Astrocyte (in vitro differentiated cells and primary cell): ENCODE measurements at regions not wholly inside any gene's neighbourhood (a gene's known extent, or its start where the extent isn't known, plus 50 kb on each side); places are given as distances from the start of the nearest gene placed in this dataset.

Experiments used
- DNase-seq: peaks from one replicate; pipeline ENCODE4 v3.0.0-alpha.2; 2010; ENCODE audit warnings: low read depth
- FAIRE-seq: peaks from 2 replicates; lab custom pipeline; 2011; peaks lifted over from hg19 to GRCh38; lab: Jason Lieb, UNC
- H2AFZ ChIP-seq: 2 replicates; pipeline ENCODE4 v1.6.0; 2012; ENCODE audit warnings: low read depth, low read length, inconsistent platforms
- H3K27ac ChIP-seq: 2 replicates; pipeline ENCODE4 v1.5.1; 2011; ENCODE audit warnings: low read depth, low read length, inconsistent platforms
- H3K27me3 ChIP-seq: 2 replicates; pipeline ENCODE4 v1.6.0; 2011; ENCODE audit warnings: low read length, inconsistent platforms; ENCODE audit not compliant: insufficient read depth
- H3K36me3 ChIP-seq: 2 replicates; pipeline ENCODE4 v1.5.1; 2011; ENCODE audit warnings: low read length, inconsistent platforms; ENCODE audit not compliant: insufficient read depth
- H3K4me1 ChIP-seq: 2 replicates; pipeline ENCODE4 v1.5.1; 2011; ENCODE audit warnings: low read length, inconsistent platforms; ENCODE audit not compliant: insufficient read depth
- H3K4me2 ChIP-seq: 2 replicates; pipeline ENCODE4 v1.6.0; 2012; ENCODE audit warnings: low read length, inconsistent platforms
- H3K4me3 ChIP-seq: 2 replicates; pipeline ENCODE4 v1.5.1; 2011; ENCODE audit warnings: low read depth, mild to moderate bottlenecking, low read length, inconsistent platforms; ENCODE audit not compliant: insufficient read depth
- H3K79me2 ChIP-seq: 2 replicates; pipeline ENCODE4 v1.6.0; 2012; ENCODE audit warnings: mild to moderate bottlenecking, low read length, inconsistent platforms; ENCODE audit not compliant: insufficient read depth
- H3K9ac ChIP-seq: 2 replicates; pipeline ENCODE4 v1.6.0; 2012; ENCODE audit warnings: mild to moderate bottlenecking, low read length, inconsistent platforms
- H3K9me3 ChIP-seq: 2 replicates; pipeline ENCODE4 v1.5.1; 2012; ENCODE audit warnings: low read depth, mild to moderate bottlenecking, low read length, inconsistent platforms; ENCODE audit not compliant: insufficient read depth
- H4K20me1 ChIP-seq: 2 replicates; pipeline ENCODE4 v1.6.0; 2012; ENCODE audit warnings: low read length, inconsistent platforms; ENCODE audit not compliant: insufficient read depth
- H3K27ac Mint-ChIP-seq: one replicate; pipeline ENCODE4 v1.8.0; 2021; ENCODE audit warnings: mild to moderate bottlenecking, mixed read lengths; ENCODE audit not compliant: unreplicated experiment
- H3K27me3 Mint-ChIP-seq: one replicate; pipeline ENCODE4 v1.8.0; 2021; ENCODE audit warnings: low read depth, mixed read lengths; ENCODE audit not compliant: unreplicated experiment
- H3K36me3 Mint-ChIP-seq: one replicate; pipeline ENCODE4 v1.8.0; 2021; ENCODE audit warnings: low read depth, mixed read lengths; ENCODE audit not compliant: unreplicated experiment
- H3K4me1 Mint-ChIP-seq: one replicate; pipeline ENCODE4 v1.8.0; 2021; ENCODE audit warnings: low read depth, mixed read lengths; ENCODE audit not compliant: unreplicated experiment
- H3K4me3 Mint-ChIP-seq: one replicate; pipeline ENCODE4 v1.8.0; 2021; ENCODE audit warnings: mild to moderate bottlenecking, moderate library complexity, mixed read lengths; ENCODE audit not compliant: unreplicated experiment
- H3K9me3 Mint-ChIP-seq: one replicate; pipeline ENCODE4 v1.8.0; 2021; ENCODE audit warnings: mild to moderate bottlenecking, mixed read lengths; ENCODE audit not compliant: unreplicated experiment
- CTCF ChIP-seq: IDR thresholded peaks from 2 replicates; pipeline ENCODE4 v1.5.1; 2011; ENCODE audit warnings: low read depth, mild to moderate bottlenecking, inconsistent platforms, low read length, moderate library complexity; ENCODE audit not compliant: insufficient read depth
- EZH2 ChIP-seq: IDR thresholded peaks from 2 replicates; pipeline ENCODE4 v1.6.1; 2012; ENCODE audit warnings: mild to moderate bottlenecking, low read length, inconsistent platforms; ENCODE audit not compliant: insufficient read depth

- H3K27me3 ChIP-seq: no peaks in the 10 kb centered on the region
- H3K4me2 ChIP-seq: no peak overlapping the region
- H3K79me2 ChIP-seq: no peaks in the 10 kb centered on the region
- H4K20me1 ChIP-seq: no peaks in the 10 kb centered on the region
- peaks cover 8% of the 10 kb centered on the region for H3K4me1 Mint-ChIP-seq
- H3K4me1 ChIP-seq: no peaks in the 10 kb centered on the region
- DNase-seq (no peak), FAIRE-seq (no peak)
- no peaks in the 10 kb centered on the region for H3K36me3 Mint-ChIP-seq
- H3K4me3 Mint-ChIP-seq: no peak overlapping the region
- no peak overlapping the region for H3K4me3 ChIP-seq
- no peaks in the 10 kb centered on the region for H3K36me3 ChIP-seq
- no peak overlapping the region for H3K9ac ChIP-seq
- H3K27ac ChIP-seq: no peak overlapping the region
- no peaks in the 10 kb centered on the region for H3K9me3 ChIP-seq
- H3K27me3 Mint-ChIP-seq: peaks cover 4% of the 10 kb centered on the region
- TF ChIP-seq CTCF (no peak), EZH2 (no peak)
- H3K27ac Mint-ChIP-seq: no peak overlapping the region
- no peak overlapping the region for H2AFZ ChIP-seq
- no peaks in the 10 kb centered on the region for H3K9me3 Mint-ChIP-seq
These were observed 92.1 kb upstream of the SMAD1 start for GRCh38 chr4:145389550-145389949.

- no peaks in the 10 kb centered on the region for H3K9me3 Mint-ChIP-seq
- no peak for FAIRE-seq
These were observed 93.6 kb upstream of the SMAD1 start for GRCh38 chr4:145388043-145388442.

More at GRCh38 chr4:145388043-145388442, 93.6 kb upstream of the SMAD1 start:
- Mint-ChIP-seq H3K4me3 (no peak overlapping the region), H3K27ac (no peak overlapping the region), H3K27me3 (peaks cover 4% of the 10 kb centered on the region), H3K4me1 (peaks cover 8% of the 10 kb centered on the region), H3K36me3 (no peaks in the 10 kb centered on the region)
- Histone ChIP-seq H4K20me1 (no peaks in the 10 kb centered on the region), H3K9ac (no peak overlapping the region), H3K36me3 (no peaks in the 10 kb centered on the region), H3K4me1 (no peaks in the 10 kb centered on the region), H3K27ac (no peak overlapping the region), H3K4me3 (no peak overlapping the region), H3K4me2 (no peak overlapping the region), H3K27me3 (no peaks in the 10 kb centered on the region), H2AFZ (no peak overlapping the region), H3K79me2 (no peaks in the 10 kb centered on the region), H3K9me3 (no peaks in the 10 kb centered on the region)
- DNase-seq: peak; percentile 47
- TF ChIP-seq EZH2: no peak
- TF ChIP-seq CTCF: no peak
